ENCODE measurements at regions not wholly inside any gene's neighbourhood (a gene's known extent, or its start where the extent isn't known, plus 50 kb on each side); places are given as distances from the start of the nearest gene placed in this dataset.

- H3K4me3 Mint-ChIP-seq: no peak overlapping the region
- DNase-seq (ENCODE audit: low spot score) (no peak), ATAC-seq (no peak)
- ChIA-PET CTCF (interaction anchor here (0.5 to 2.9 kb wide), 15 partner anchors 9 to 309 kb away, joined by 3 to 13 read pairs (median 5); no protein-coding TSS in a partner anchor), POLR2A (interaction anchor here (0.5 kb wide), 1 partner anchor 346 kb away, joined by 3 read pairs; no protein-coding TSS in a partner anchor)
- TF ChIP-seq ZNF423 (CRISPR knock-in tag; IDR thresholded peaks at IDR 0.05) (no peak), EMX1 (CRISPR knock-in tag; IDR thresholded peaks at IDR 0.05) (no peak), ZNF671 (CRISPR knock-in tag; IDR thresholded peaks at IDR 0.05) (no peak), ZNF425 (CRISPR knock-in tag; conservative IDR thresholded peaks at IDR 0.05) (no peak), ZNF416 (CRISPR knock-in tag; IDR thresholded peaks at IDR 0.05) (no peak), TEAD1 (CRISPR knock-in tag; IDR thresholded peaks at IDR 0.05) (no peak), HMGXB4 (CRISPR knock-in tag; IDR thresholded peaks at IDR 0.05) (no peak), ZNF232 (CRISPR knock-in tag; IDR thresholded peaks at IDR 0.05) (no peak), NFYB (CRISPR knock-in tag; conservative IDR thresholded peaks at IDR 0.05; ENCODE audit: low read depth) (no peak), ZMAT4 (CRISPR knock-in tag; IDR thresholded peaks at IDR 0.05) (no peak), NR1H2 (CRISPR knock-in tag; IDR thresholded peaks at IDR 0.05) (no peak), IRF1 (CRISPR knock-in tag; IDR thresholded peaks at IDR 0.05) (no peak), NFATC4 (CRISPR knock-in tag; IDR thresholded peaks at IDR 0.05) (no peak), AR (CRISPR knock-in tag; IDR thresholded peaks at IDR 0.05) (no peak), ETV6 (CRISPR knock-in tag; IDR thresholded peaks at IDR 0.05) (no peak), JUN (CRISPR knock-in tag; IDR thresholded peaks at IDR 0.05) (no peak)
- TF ChIP-seq, protein P1, sequence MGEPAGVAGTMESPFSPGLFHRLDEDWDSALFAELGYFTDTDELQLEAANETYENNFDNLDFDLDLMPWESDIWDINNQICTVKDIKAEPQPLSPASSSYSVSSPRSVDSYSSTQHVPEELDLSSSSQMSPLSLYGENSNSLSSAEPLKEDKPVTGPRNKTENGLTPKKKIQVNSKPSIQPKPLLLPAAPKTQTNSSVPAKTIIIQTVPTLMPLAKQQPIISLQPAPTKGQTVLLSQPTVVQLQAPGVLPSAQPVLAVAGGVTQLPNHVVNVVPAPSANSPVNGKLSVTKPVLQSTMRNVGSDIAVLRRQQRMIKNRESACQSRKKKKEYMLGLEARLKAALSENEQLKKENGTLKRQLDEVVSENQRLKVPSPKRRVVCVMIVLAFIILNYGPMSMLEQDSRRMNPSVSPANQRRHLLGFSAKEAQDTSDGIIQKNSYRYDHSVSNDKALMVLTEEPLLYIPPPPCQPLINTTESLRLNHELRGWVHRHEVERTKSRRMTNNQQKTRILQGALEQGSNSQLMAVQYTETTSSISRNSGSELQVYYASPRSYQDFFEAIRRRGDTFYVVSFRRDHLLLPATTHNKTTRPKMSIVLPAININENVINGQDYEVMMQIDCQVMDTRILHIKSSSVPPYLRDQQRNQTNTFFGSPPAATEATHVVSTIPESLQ (CRISPR knock-in tag; IDR thresholded peaks at IDR 0.05): no peak
- TF ChIP-seq, protein P2, sequence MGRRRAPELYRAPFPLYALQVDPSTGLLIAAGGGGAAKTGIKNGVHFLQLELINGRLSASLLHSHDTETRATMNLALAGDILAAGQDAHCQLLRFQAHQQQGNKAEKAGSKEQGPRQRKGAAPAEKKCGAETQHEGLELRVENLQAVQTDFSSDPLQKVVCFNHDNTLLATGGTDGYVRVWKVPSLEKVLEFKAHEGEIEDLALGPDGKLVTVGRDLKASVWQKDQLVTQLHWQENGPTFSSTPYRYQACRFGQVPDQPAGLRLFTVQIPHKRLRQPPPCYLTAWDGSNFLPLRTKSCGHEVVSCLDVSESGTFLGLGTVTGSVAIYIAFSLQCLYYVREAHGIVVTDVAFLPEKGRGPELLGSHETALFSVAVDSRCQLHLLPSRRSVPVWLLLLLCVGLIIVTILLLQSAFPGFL (CRISPR knock-in tag; IDR thresholded peaks at IDR 0.05; ENCODE audit: borderline replicate concordance): no peak
- TF ChIP-seq, protein P3, sequence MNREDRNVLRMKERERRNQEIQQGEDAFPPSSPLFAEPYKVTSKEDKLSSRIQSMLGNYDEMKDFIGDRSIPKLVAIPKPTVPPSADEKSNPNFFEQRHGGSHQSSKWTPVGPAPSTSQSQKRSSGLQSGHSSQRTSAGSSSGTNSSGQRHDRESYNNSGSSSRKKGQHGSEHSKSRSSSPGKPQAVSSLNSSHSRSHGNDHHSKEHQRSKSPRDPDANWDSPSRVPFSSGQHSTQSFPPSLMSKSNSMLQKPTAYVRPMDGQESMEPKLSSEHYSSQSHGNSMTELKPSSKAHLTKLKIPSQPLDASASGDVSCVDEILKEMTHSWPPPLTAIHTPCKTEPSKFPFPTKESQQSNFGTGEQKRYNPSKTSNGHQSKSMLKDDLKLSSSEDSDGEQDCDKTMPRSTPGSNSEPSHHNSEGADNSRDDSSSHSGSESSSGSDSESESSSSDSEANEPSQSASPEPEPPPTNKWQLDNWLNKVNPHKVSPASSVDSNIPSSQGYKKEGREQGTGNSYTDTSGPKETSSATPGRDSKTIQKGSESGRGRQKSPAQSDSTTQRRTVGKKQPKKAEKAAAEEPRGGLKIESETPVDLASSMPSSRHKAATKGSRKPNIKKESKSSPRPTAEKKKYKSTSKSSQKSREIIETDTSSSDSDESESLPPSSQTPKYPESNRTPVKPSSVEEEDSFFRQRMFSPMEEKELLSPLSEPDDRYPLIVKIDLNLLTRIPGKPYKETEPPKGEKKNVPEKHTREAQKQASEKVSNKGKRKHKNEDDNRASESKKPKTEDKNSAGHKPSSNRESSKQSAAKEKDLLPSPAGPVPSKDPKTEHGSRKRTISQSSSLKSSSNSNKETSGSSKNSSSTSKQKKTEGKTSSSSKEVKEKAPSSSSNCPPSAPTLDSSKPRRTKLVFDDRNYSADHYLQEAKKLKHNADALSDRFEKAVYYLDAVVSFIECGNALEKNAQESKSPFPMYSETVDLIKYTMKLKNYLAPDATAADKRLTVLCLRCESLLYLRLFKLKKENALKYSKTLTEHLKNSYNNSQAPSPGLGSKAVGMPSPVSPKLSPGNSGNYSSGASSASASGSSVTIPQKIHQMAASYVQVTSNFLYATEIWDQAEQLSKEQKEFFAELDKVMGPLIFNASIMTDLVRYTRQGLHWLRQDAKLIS (CRISPR knock-in tag; IDR thresholded peaks at IDR 0.05; ENCODE audit: borderline replicate concordance): no peak
- H3K27ac Mint-ChIP-seq: no peak overlapping the region
- H3K9me3 Mint-ChIP-seq: no peaks in the 10 kb centered on the region
- no peaks in the 10 kb centered on the region for H3K36me3 Mint-ChIP-seq
- H3K4me1 Mint-ChIP-seq: peaks cover 21% of the 10 kb centered on the region
- H3K27me3 Mint-ChIP-seq (ENCODE audit: low read depth): peaks cover 12% of the 10 kb centered on the region
Measured at GRCh38 chr1:157196245-157196543, 58.0 kb upstream of the ETV3 start.

All from WTC11 (cell line).